Uterus (tissue), 3 donors: ENCODE measurements at regions not wholly inside any gene's neighbourhood (a gene's known extent, or its start where the extent isn't known, plus 50 kb on each side); places are given as distances from the start of the nearest gene placed in this dataset.

Experiments used
- DNase-seq, 2 donors: peaks; one replicate each; pipeline ENCODE4 v3.0.0-alpha.2; 2019 to 2020
- H3K27ac ChIP-seq, 2 donors: fragments of 200-600 bp; sonication (generic); 1 replicate in 1 of 2; 2 replicates in 1 of 2; pipeline ENCODE4 v1.5.1; 2016 to 2018
- H3K27me3 ChIP-seq, 2 donors: fragments of 200-600 bp; sonication (generic); one replicate each; pipeline ENCODE4 v1.5.1; 2018 to 2019; ENCODE audit warnings: control low read depth in 1 of 2
- H3K36me3 ChIP-seq, 2 donors: fragments of 200-600 bp; sonication (generic); one replicate each; pipeline ENCODE4 v1.5.1; 2019; ENCODE audit warnings: control low read depth in 1 of 2
- H3K4me1 ChIP-seq, 2 donors: fragments of 200-600 bp; sonication (generic); one replicate each; pipeline ENCODE4 v1.5.1; 2018 to 2019; ENCODE audit warnings: control low read depth in 1 of 2
- H3K4me3 ChIP-seq, 2 donors: fragments of 200-600 bp; sonication (generic); 1 replicate in 1 of 2; 2 replicates in 1 of 2; pipeline ENCODE4 v1.5.1; 2018 to 2019; ENCODE audit warnings: mild to moderate bottlenecking in 1 of 2
- H3K9me3 ChIP-seq, 2 donors: fragments of 200-600 bp; sonication (generic); one replicate each; pipeline ENCODE4 v1.5.1; 2019; ENCODE audit warnings: control low read depth in 1 of 2
- POLR2A ChIP-seq, 2 donors: fragments of 450-650 bp; IDR thresholded peaks; one replicate each; pipeline ENCODE4 v1.6.1; 2016; ENCODE audit warnings: antibody characterized with exemption in 2 of 2, mild to moderate bottlenecking in 1 of 2, moderate library complexity in 1 of 2
- intact Hi-C: fragments of 100-400 bp; cut with DNase I; formaldehyde crosslinking; loops from one replicate; pipeline ENCODE4 v1.15.1; 2023; ENCODE audit warnings: low total_unique reads
- TF ChIP-seq, protein P1 (sequence below), 4 experiments: fragments of 200-600 bp in 2 of 4; fragments of 450-650 bp in 2 of 4; sonication (generic) in 2 of 4; IDR thresholded peaks; one replicate each; pipeline ENCODE4 v1.5.1; 2016 to 2019; ENCODE audit warnings: antibody characterized with exemption in 4 of 4, mild to moderate bottlenecking in 2 of 4, moderate library complexity in 1 of 4
- donor health status: DM: yes; HTN: yes; CAD: no.

GRCh38 chr5:109594217-109594616, 95.5 kb upstream of the MAN2A1 start:
- H3K27ac ChIP-seq: no peak overlapping the region
- intact Hi-C loops: no loop called here
- H3K27me3 ChIP-seq: no peaks in the 10 kb centered on the region
- no peak overlapping the region for H3K4me3 ChIP-seq
- no peak for DNase-seq
- TF ChIP-seq, protein P1, sequence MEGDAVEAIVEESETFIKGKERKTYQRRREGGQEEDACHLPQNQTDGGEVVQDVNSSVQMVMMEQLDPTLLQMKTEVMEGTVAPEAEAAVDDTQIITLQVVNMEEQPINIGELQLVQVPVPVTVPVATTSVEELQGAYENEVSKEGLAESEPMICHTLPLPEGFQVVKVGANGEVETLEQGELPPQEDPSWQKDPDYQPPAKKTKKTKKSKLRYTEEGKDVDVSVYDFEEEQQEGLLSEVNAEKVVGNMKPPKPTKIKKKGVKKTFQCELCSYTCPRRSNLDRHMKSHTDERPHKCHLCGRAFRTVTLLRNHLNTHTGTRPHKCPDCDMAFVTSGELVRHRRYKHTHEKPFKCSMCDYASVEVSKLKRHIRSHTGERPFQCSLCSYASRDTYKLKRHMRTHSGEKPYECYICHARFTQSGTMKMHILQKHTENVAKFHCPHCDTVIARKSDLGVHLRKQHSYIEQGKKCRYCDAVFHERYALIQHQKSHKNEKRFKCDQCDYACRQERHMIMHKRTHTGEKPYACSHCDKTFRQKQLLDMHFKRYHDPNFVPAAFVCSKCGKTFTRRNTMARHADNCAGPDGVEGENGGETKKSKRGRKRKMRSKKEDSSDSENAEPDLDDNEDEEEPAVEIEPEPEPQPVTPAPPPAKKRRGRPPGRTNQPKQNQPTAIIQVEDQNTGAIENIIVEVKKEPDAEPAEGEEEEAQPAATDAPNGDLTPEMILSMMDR (IDR thresholded peaks at IDR 0.05): no peak
- no peak for TF ChIP-seq POLR2A (IDR thresholded peaks at IDR 0.05)
- H3K36me3 ChIP-seq: no peaks in the 10 kb centered on the region
- no peaks in the 10 kb centered on the region for H3K9me3 ChIP-seq
- H3K4me1 ChIP-seq: no peaks in the 10 kb centered on the region

- Histone ChIP-seq H3K9me3 (no peaks in the 10 kb centered on the region), H3K27me3 (no peaks in the 10 kb centered on the region), H3K27ac (no peak overlapping the region), H3K4me3 (no peak overlapping the region), H3K36me3 (no peaks in the 10 kb centered on the region), H3K4me1 (no peaks in the 10 kb centered on the region)
- intact Hi-C loops: no loop called here
- DNase-seq: no peak
- TF ChIP-seq, protein P1 (IDR thresholded peaks at IDR 0.05): no peak
- TF ChIP-seq POLR2A (IDR thresholded peaks at IDR 0.05): no peak
These were observed 98.9 kb upstream of the MAN2A1 start for GRCh38 chr5:109590799-109591198.

GRCh38 chr5:109589986-109590385, 99.7 kb upstream of the MAN2A1 start:
- Histone ChIP-seq H3K27me3 (no peaks in the 10 kb centered on the region), H3K9me3 (no peaks in the 10 kb centered on the region), H3K27ac (no peak overlapping the region), H3K36me3 (no peaks in the 10 kb centered on the region), H3K4me1 (no peaks in the 10 kb centered on the region), H3K4me3 (no peak overlapping the region)
- no peak for DNase-seq
- TF ChIP-seq, protein P1 (IDR thresholded peaks at IDR 0.05): no peak
- TF ChIP-seq POLR2A (IDR thresholded peaks at IDR 0.05): no peak
- intact Hi-C loops: no loop called here

DNA sequence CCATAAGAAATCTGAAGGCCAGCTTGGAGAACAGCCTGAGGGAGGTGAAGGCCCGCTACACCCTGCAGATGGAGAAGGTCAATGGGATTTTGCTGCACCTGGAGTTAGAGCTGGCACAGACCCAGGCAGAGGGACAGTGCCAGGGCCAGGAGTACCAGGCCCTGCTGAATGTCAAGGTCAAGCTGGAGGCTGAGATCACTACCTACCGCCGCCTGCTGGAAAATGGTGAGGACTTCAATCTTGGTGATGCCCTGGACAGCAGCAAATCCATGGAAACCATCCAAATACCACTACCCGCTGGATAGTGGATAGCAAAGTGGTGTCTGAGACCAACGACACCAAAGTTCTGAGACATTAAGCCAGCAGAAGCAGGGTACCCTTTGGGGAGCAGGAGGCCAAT, 100.5 kb upstream of the MAN2A1 start:
- H3K9me3 ChIP-seq: no peaks in the 10 kb centered on the region
- TF ChIP-seq POLR2A (IDR thresholded peaks at IDR 0.05): no peak
- TF ChIP-seq, protein P1 (IDR thresholded peaks at IDR 0.05): no peak
- H3K4me3 ChIP-seq: no peak overlapping the region
- no peaks in the 10 kb centered on the region for H3K4me1 ChIP-seq
- H3K27ac ChIP-seq: no peak overlapping the region
- DNase-seq: no peak
- intact Hi-C loops: no loop called here
- no peaks in the 10 kb centered on the region for H3K36me3 ChIP-seq
- no peaks in the 10 kb centered on the region for H3K27me3 ChIP-seq

- intact Hi-C loops: no loop called here
- H3K27ac ChIP-seq: no peak overlapping the region
- no peaks in the 10 kb centered on the region for H3K9me3 ChIP-seq
- H3K36me3 ChIP-seq: no peaks in the 10 kb centered on the region
- no peaks in the 10 kb centered on the region for H3K4me1 ChIP-seq
- DNase-seq: no peak
- no peak overlapping the region for H3K4me3 ChIP-seq
- no peaks in the 10 kb centered on the region for H3K27me3 ChIP-seq
- TF ChIP-seq, protein P1 (IDR thresholded peaks at IDR 0.05): no peak
- no peak for TF ChIP-seq POLR2A (IDR thresholded peaks at IDR 0.05)
These were observed 101.3 kb upstream of the MAN2A1 start for GRCh38 chr5:109588281-109589035.
